ENCODE measurements at regions not wholly inside any gene's neighbourhood (a gene's known extent, or its start where the extent isn't known, plus 50 kb on each side); places are given as distances from the start of the nearest gene placed in this dataset.
"Not testable (repeated sequence)": the region's sequence is repeated elsewhere in the genome, so short reads cannot be mapped to it uniquely, and the experiment has no call there.

DNA sequence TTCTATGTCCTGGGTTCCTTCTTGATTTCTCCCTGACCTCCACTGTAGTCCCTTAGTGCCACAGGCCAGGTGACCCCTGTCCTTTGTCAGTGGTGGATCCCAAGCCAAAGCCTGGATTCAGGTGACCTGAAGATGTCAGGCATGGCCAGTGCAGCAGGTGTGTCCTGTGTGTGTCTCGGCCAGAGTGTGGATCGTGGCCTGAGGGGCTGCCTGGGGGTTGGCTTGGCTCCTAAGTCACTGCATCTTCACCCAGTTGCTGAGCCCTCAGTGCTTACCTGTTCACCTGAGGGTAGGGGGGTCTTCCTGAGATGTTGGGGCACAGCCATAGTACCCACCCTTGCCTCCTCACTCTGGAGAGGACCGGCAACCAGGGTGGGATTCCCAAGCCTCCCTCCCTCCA is 61.8 kb upstream of the PITX1 start:
- Histone ChIP-seq H3K36me3 (ENCODE audit: insufficient read depth in 1 of 2, low read depth in 1 of 2) (no peaks in the 10 kb centered on the region), H3K27ac (no peak overlapping the region), H3K9me3 (no peaks in the 10 kb centered on the region), H3K4me3 (no peak overlapping the region), H3K4me1 (peaks cover 3% of the 10 kb centered on the region), H3K27me3 (ENCODE audit: insufficient read depth in 3 of 3, low read length in 2 of 3) (no peaks in the 10 kb centered on the region)
- WGBS, 3 donors, result 93 to 100% (median 96%) methylated on average over 3 of the region's 3 CpGs
- intact Hi-C loops (cut with DNase I), result no loop called here
- no peak for TF ChIP-seq CTCF (IDR thresholded peaks at IDR 0.05)
- ATAC-seq (no peak), DNase-seq (peak in 1 of 2 donors; percentile 26)

- Histone ChIP-seq H3K9me3 (no peaks in the 10 kb centered on the region), H3K4me1 (peaks cover 3% of the 10 kb centered on the region), H3K27ac (no peak overlapping the region), H3K4me3 (no peak overlapping the region), H3K27me3 (ENCODE audit: insufficient read depth in 3 of 3, low read length in 2 of 3) (no peaks in the 10 kb centered on the region), H3K36me3 (ENCODE audit: insufficient read depth in 1 of 2, low read depth in 1 of 2) (no peaks in the 10 kb centered on the region)
- DNase-seq, result no peak
- 85 to 91% (median 88%) methylated on average over 6 of the region's 6 CpGs for WGBS, 3 donors
- TF ChIP-seq CTCF (IDR thresholded peaks at IDR 0.05), result no peak
- ATAC-seq, result no peak
- intact Hi-C loops (cut with DNase I), result no loop called here
Observed at GRCh38 chr5:135095052-135095715, 61.2 kb upstream of the PITX1 start.

GRCh38 chr5:135094339-135095051 is 60.5 kb upstream of the PITX1 start:
- no peak for TF ChIP-seq CTCF (IDR thresholded peaks at IDR 0.05)
- Histone ChIP-seq H3K36me3 (ENCODE audit: insufficient read depth in 1 of 2, low read depth in 1 of 2) (no peaks in the 10 kb centered on the region), H3K27me3 (ENCODE audit: insufficient read depth in 3 of 3, low read length in 2 of 3) (no peaks in the 10 kb centered on the region), H3K27ac (no peak overlapping the region), H3K4me3 (no peak overlapping the region), H3K4me1 (peaks cover 3% of the 10 kb centered on the region), H3K9me3 (no peaks in the 10 kb centered on the region)
- 67 to 74% (median 71%) methylated on average over 6 of the region's 6 CpGs for WGBS, 3 donors
- ATAC-seq (peak; percentile 97 to 100 (median 100)), DNase-seq (peak in 1 of 2 donors; percentile 54)
- intact Hi-C loops (cut with DNase I), result no loop called here

DNA sequence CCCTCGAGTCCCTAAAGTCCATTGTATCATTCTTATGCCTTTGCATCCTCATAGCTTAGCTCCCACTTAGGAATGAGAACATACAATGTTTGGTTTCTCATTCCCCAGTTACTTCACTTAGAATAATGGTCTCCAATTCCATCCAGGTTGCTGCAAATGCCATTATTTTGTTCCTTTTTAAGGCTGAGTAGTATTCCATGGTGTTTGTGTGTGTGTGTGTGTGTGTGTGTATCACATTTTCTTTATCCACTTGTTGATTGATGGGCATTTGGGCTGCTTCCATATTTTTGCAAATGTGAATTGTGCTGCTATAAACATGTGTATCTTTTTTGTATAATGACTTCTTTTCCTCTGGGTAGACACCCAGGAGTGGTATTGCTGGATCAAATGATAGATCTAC is 59.5 kb upstream of the PITX1 start:
- H3K27me3 ChIP-seq (ENCODE audit: insufficient read depth in 3 of 3, low read length in 2 of 3); ATAC-seq; H3K27ac ChIP-seq; H3K36me3 ChIP-seq (ENCODE audit: insufficient read depth in 1 of 2, low read depth in 1 of 2); intact Hi-C loops (cut with DNase I); H3K4me3 ChIP-seq; DNase-seq; H3K9me3 ChIP-seq; H3K4me1 ChIP-seq: not testable (repeated sequence)
- 89 to 93% (median 92%) methylated on average over 1 of the region's 1 CpG for WGBS, 3 donors

DNA sequence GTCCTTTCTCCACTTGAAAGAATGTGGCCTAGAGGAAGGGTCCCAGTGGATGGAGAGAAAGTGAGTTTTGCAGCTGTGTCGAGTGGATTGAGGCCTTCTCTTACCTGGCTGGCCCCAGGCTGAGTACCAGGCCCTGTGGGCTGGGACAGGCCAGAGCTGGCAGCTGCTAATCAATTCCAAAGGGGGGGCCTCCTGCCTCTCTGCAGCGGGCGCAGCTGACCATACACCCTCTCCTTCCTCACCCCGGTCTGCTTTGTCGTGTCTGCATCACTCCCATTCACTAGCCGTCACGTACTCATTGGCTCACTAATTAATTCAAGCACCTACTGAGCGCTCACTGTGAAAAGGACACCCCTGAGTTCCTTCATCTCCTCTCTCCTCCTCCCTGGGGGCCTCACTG is 58.4 kb upstream of the PITX1 start:
- ATAC-seq (no peak), DNase-seq (no peak)
- H3K9me3 ChIP-seq, result no peaks in the 10 kb centered on the region
- H3K27ac ChIP-seq, result no peak overlapping the region
- H3K4me1 ChIP-seq, result peaks cover 3% of the 10 kb centered on the region
- TF ChIP-seq CTCF (IDR thresholded peaks at IDR 0.05), result no peak
- H3K36me3 ChIP-seq (ENCODE audit: insufficient read depth in 1 of 2, low read depth in 1 of 2), result no peaks in the 10 kb centered on the region
- H3K27me3 ChIP-seq (ENCODE audit: insufficient read depth in 3 of 3, low read length in 2 of 3), result no peaks in the 10 kb centered on the region
- intact Hi-C loops (cut with DNase I), result no loop called here
- no peak overlapping the region for H3K4me3 ChIP-seq
- 79 to 92% (median 86%) methylated on average over 8 of the region's 8 CpGs for WGBS, 3 donors

Data from psoas muscle (tissue), 7 donors.